ENCODE measurements at regions not wholly inside any gene's neighbourhood (a gene's known extent, or its start where the extent isn't known, plus 50 kb on each side); places are given as distances from the start of the nearest gene placed in this dataset.
"Not testable (repeated sequence)": the region's sequence is repeated elsewhere in the genome, so short reads cannot be mapped to it uniquely, and the experiment has no call there.

DNA sequence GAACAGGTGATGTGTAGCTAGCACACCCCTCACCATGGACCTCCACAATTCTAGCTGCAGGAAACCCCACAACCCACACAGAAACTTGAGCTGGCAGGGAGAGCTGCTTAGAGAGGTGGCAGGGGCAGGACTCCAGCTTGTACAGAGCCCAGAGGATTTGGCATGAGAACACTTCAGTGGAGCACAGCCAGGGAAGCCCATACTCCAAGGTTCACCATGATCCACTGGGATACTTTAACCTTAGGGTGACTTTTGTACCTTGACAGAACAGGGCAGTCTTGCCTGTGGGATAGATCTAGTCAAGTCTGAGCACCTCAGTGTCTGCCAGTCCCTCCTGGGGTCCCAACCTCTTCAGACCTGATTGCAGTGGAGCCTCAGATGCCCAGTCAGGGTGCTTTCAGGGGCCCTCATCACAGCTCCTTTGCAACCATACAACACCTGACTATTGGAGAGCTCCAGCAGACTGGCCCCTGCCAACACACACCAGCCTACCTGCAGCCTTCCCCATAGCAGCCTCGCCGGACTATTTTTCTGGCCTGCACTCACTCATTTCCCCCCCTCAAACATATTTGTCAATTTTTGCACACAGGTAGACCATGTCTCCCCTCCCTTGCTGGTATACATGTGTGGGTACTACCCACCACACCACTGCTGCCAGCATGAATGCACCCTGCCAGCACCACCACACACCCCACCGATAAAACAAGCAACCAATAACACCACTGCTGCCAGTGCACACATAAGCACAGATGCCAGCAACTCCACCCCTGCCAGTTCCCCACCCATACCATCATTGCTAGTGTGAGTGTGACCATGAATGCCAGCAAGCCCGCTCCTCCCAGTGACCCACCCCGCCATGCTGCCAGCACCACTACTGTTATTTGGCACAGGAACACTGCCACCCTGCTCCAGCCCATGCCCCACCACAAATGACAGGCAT is 56.0 kb upstream of the CDX4 start:
- H3K36me3 ChIP-seq (ENCODE audit: control insufficient read depth in 4 of 4, insufficient read depth in 4 of 4, low read length in 3 of 4): no peaks in the 10 kb centered on the region
- no peak for DNase-seq
- 78% methylated on average over 5 of the region's 5 CpGs for WGBS (ENCODE audit: insufficient coverage)
- H3K4me1 ChIP-seq (ENCODE audit: control extremely low read depth in 1 of 4, control insufficient read depth in 4 of 4, insufficient read depth in 4 of 4, low read length in 3 of 4): no peaks in the 10 kb centered on the region
- ChIA-PET CTCF (no interaction called here), POLR2A (no interaction called here)
- no peak overlapping the region for H3K4me3 ChIP-seq (ENCODE audit: control insufficient read depth in 1 of 7, extremely low read depth in 1 of 7, insufficient read depth in 4 of 7, low read depth in 2 of 7, low read length in 6 of 7)
- no peaks in the 10 kb centered on the region for H3K9me3 ChIP-seq (ENCODE audit: control extremely low read depth in 1 of 5, control insufficient read depth in 4 of 5, insufficient read depth in 2 of 5, low read depth in 1 of 5, low read length in 4 of 5)
- H3K27me3 ChIP-seq (replicated peaks in 2 of 5; ENCODE audit: control insufficient read depth in 4 of 5, insufficient read depth in 5 of 5, low read length in 4 of 5): no peaks in the 10 kb centered on the region
- H3K27ac ChIP-seq (ENCODE audit: insufficient read depth in 1 of 2, low read depth in 1 of 2, low read length in 2 of 2, poor library complexity in 1 of 2, severe bottlenecking in 2 of 2): no peak overlapping the region

DNA sequence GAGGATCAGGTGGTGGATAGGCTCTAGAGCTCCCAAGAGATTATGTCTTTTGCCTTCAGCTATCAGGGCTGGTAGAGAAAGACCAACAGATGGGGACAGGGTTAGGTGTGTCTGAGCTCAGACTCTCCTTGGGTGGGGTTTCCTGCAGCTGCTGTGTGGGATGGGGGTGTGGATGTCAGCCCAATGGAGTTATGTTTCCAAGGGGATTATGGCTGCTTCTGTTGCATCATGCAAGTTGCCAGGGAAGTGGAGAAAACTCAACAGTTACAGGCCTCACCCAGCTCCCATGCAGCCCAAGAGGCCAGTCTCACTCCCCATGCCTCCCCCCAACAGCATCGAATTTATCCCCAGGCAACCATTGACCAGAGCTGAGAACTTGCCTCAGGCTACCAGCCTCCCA is 80.2 kb upstream of the CDX4 start:
- no peaks in the 10 kb centered on the region for H3K36me3 ChIP-seq (ENCODE audit: control insufficient read depth in 4 of 4, insufficient read depth in 4 of 4, low read length in 3 of 4)
- H3K4me1 ChIP-seq (ENCODE audit: control extremely low read depth in 1 of 4, control insufficient read depth in 4 of 4, insufficient read depth in 4 of 4, low read length in 3 of 4): no peaks in the 10 kb centered on the region
- no peak overlapping the region for H3K4me3 ChIP-seq (ENCODE audit: control insufficient read depth in 1 of 7, extremely low read depth in 1 of 7, insufficient read depth in 4 of 7, low read depth in 2 of 7, low read length in 6 of 7)
- no peak overlapping the region for H3K27ac ChIP-seq (ENCODE audit: insufficient read depth in 1 of 2, low read depth in 1 of 2, low read length in 2 of 2, poor library complexity in 1 of 2, severe bottlenecking in 2 of 2)
- no peaks in the 10 kb centered on the region for H3K9me3 ChIP-seq (ENCODE audit: control extremely low read depth in 1 of 5, control insufficient read depth in 4 of 5, insufficient read depth in 2 of 5, low read depth in 1 of 5, low read length in 4 of 5)
- POLR2A ChIA-PET: no interaction called here
- no peaks in the 10 kb centered on the region for H3K27me3 ChIP-seq (replicated peaks in 2 of 5; ENCODE audit: control insufficient read depth in 4 of 5, insufficient read depth in 5 of 5, low read length in 4 of 5)
- CTCF ChIA-PET: no interaction called here
- no peak for DNase-seq
- WGBS (ENCODE audit: insufficient coverage): 33% methylated on average over 1 of the region's 1 CpG

DNA sequence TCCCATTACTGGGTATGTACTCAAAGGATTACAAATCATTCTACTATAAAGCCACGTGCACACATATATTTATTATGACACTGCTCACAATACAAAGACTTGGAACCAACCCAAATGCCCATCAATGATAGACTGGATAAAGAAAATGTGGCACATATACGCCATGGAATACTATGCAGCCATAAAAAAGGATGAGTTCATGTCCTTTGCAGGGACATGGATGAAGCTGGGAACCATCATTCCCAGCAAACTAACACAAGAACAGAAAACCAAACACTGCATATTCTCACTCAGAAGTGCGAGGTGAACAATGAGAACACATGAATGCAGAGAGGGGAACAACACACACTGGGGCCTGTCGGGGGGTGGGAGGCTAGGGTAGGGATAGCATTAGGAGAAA is 89.6 kb upstream of the CDX4 start:
- H3K27ac ChIP-seq (ENCODE audit: insufficient read depth in 1 of 2, low read depth in 1 of 2, low read length in 2 of 2, poor library complexity in 1 of 2, severe bottlenecking in 2 of 2); H3K27me3 ChIP-seq (replicated peaks in 2 of 5; ENCODE audit: control insufficient read depth in 4 of 5, insufficient read depth in 5 of 5, low read length in 4 of 5); H3K36me3 ChIP-seq (ENCODE audit: control insufficient read depth in 4 of 4, insufficient read depth in 4 of 4, low read length in 3 of 4); CTCF ChIA-PET; POLR2A ChIA-PET; H3K9me3 ChIP-seq (ENCODE audit: control extremely low read depth in 1 of 5, control insufficient read depth in 4 of 5, insufficient read depth in 2 of 5, low read depth in 1 of 5, low read length in 4 of 5); DNase-seq; H3K4me1 ChIP-seq (ENCODE audit: control extremely low read depth in 1 of 4, control insufficient read depth in 4 of 4, insufficient read depth in 4 of 4, low read length in 3 of 4); H3K4me3 ChIP-seq (ENCODE audit: control insufficient read depth in 1 of 7, extremely low read depth in 1 of 7, insufficient read depth in 4 of 7, low read depth in 2 of 7, low read length in 6 of 7): not testable (repeated sequence)
- WGBS (ENCODE audit: insufficient coverage): 100% methylated on average over 1 of the region's 4 CpGs

GRCh38 chrX:73348977-73349376 is 97.9 kb upstream of the CDX4 start:
- Histone ChIP-seq H3K27ac (ENCODE audit: insufficient read depth in 1 of 2, low read depth in 1 of 2, low read length in 2 of 2, poor library complexity in 1 of 2, severe bottlenecking in 2 of 2) (no peak overlapping the region), H3K36me3 (ENCODE audit: control insufficient read depth in 4 of 4, insufficient read depth in 4 of 4, low read length in 3 of 4) (no peaks in the 10 kb centered on the region), H3K9me3 (ENCODE audit: control extremely low read depth in 1 of 5, control insufficient read depth in 4 of 5, insufficient read depth in 2 of 5, low read depth in 1 of 5, low read length in 4 of 5) (no peaks in the 10 kb centered on the region), H3K27me3 (replicated peaks in 2 of 5; ENCODE audit: control insufficient read depth in 4 of 5, insufficient read depth in 5 of 5, low read length in 4 of 5) (no peaks in the 10 kb centered on the region), H3K4me3 (ENCODE audit: control insufficient read depth in 1 of 7, extremely low read depth in 1 of 7, insufficient read depth in 4 of 7, low read depth in 2 of 7, low read length in 6 of 7) (no peak overlapping the region), H3K4me1 (ENCODE audit: control extremely low read depth in 1 of 4, control insufficient read depth in 4 of 4, insufficient read depth in 4 of 4, low read length in 3 of 4) (no peaks in the 10 kb centered on the region)
- 50% methylated on average over 1 of the region's 1 CpG for WGBS (ENCODE audit: insufficient coverage)
- ChIA-PET CTCF (no interaction called here), POLR2A (no interaction called here)
- DNase-seq: no peak

DNA sequence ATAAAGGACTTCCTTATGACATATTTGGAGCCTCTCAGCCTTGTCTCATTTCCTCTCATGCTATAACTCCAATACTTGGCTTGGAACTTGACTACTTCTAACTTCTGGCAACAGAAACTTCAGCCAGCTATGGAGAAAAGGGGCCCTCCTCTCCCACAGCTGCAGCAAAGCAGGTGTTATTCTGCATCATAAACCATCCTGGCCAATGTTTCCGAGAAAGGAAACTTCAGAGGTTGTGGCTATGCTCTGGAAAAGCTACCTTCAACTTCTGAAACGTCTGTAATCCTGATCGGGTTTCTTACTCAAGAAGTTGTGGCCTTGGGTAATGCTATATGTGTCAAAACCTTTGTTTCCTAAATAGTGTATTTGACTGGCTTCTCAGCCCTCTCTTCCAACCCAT is 109.5 kb upstream of the CDX4 start:
- Histone ChIP-seq H3K27ac (ENCODE audit: insufficient read depth in 1 of 2, low read depth in 1 of 2, low read length in 2 of 2, poor library complexity in 1 of 2, severe bottlenecking in 2 of 2) (no peak overlapping the region), H3K27me3 (replicated peaks in 2 of 5; ENCODE audit: control insufficient read depth in 4 of 5, insufficient read depth in 5 of 5, low read length in 4 of 5) (no peaks in the 10 kb centered on the region), H3K9me3 (ENCODE audit: control extremely low read depth in 1 of 5, control insufficient read depth in 4 of 5, insufficient read depth in 2 of 5, low read depth in 1 of 5, low read length in 4 of 5) (peaks cover 0 to 14% (median 0%) of the 10 kb centered on the region in 5 experiments), H3K4me1 (ENCODE audit: control extremely low read depth in 1 of 4, control insufficient read depth in 4 of 4, insufficient read depth in 4 of 4, low read length in 3 of 4) (no peaks in the 10 kb centered on the region), H3K36me3 (ENCODE audit: control insufficient read depth in 4 of 4, insufficient read depth in 4 of 4, low read length in 3 of 4) (no peaks in the 10 kb centered on the region), H3K4me3 (ENCODE audit: control insufficient read depth in 1 of 7, extremely low read depth in 1 of 7, insufficient read depth in 4 of 7, low read depth in 2 of 7, low read length in 6 of 7) (no peak overlapping the region)
- DNase-seq: no peak
- POLR2A ChIA-PET: no interaction called here
- WGBS (ENCODE audit: insufficient coverage): 65% methylated on average over 2 of the region's 3 CpGs
- CTCF ChIA-PET: no interaction called here

GRCh38 chrX:73289039-73289438 is 74.4 kb upstream of the NAP1L2 start:
- ChIA-PET CTCF (interaction anchor here (0.7 kb wide), 1 partner anchor 727 kb away, joined by 3 read pairs; no protein-coding TSS in a partner anchor), POLR2A (no interaction called here)
- Histone ChIP-seq H3K27ac (ENCODE audit: insufficient read depth in 1 of 2, low read depth in 1 of 2, low read length in 2 of 2, poor library complexity in 1 of 2, severe bottlenecking in 2 of 2) (no peak overlapping the region), H3K4me1 (ENCODE audit: control extremely low read depth in 1 of 4, control insufficient read depth in 4 of 4, insufficient read depth in 4 of 4, low read length in 3 of 4) (no peaks in the 10 kb centered on the region), H3K9me3 (ENCODE audit: control extremely low read depth in 1 of 5, control insufficient read depth in 4 of 5, insufficient read depth in 2 of 5, low read depth in 1 of 5, low read length in 4 of 5) (peaks cover 0 to 2% (median 0%) of the 10 kb centered on the region in 5 experiments), H3K36me3 (ENCODE audit: control insufficient read depth in 4 of 4, insufficient read depth in 4 of 4, low read length in 3 of 4) (no peaks in the 10 kb centered on the region), H3K4me3 (ENCODE audit: control insufficient read depth in 1 of 7, extremely low read depth in 1 of 7, insufficient read depth in 4 of 7, low read depth in 2 of 7, low read length in 6 of 7) (no peak overlapping the region), H3K27me3 (replicated peaks in 2 of 5; ENCODE audit: control insufficient read depth in 4 of 5, insufficient read depth in 5 of 5, low read length in 4 of 5) (no peaks in the 10 kb centered on the region)
- DNase-seq: peak in 1 of 3 donors; percentile 1
- WGBS (ENCODE audit: insufficient coverage): 55% methylated on average over 5 of the region's 7 CpGs

DNA sequence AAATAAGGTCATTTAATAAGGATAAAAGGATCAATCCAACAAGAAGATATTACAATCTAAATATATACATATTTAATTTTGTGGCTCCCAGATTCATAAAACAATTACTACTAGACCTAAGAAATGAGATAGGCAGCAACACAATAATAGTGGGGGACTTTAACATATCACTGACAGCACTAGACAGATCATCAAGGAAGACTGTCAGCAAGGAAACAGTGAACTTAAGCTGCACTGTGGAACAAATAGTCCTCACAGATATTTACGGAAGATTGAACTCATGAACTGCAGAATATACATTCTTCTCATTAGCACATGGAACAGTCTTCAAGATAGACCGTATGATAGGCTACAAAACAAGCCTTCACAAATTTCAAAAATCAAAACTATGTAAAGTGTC is 56.1 kb upstream of the NAP1L2 start:
- no CpG with 5 or more reads among the region's 2 CpGs for WGBS (ENCODE audit: insufficient coverage)
- CTCF ChIA-PET: no interaction called here
- no peaks in the 10 kb centered on the region for H3K36me3 ChIP-seq (ENCODE audit: control insufficient read depth in 4 of 4, insufficient read depth in 4 of 4, low read length in 3 of 4)

More for the DNA sequence above, 56.1 kb upstream of the NAP1L2 start:
- Histone ChIP-seq H3K27me3 (replicated peaks in 2 of 5; ENCODE audit: control insufficient read depth in 4 of 5, insufficient read depth in 5 of 5, low read length in 4 of 5) (peaks cover 0 to 10% (median 2%) of the 10 kb centered on the region in 5 experiments), H3K4me3 (ENCODE audit: control insufficient read depth in 1 of 7, extremely low read depth in 1 of 7, insufficient read depth in 4 of 7, low read depth in 2 of 7, low read length in 6 of 7) (no peak overlapping the region), H3K4me1 (ENCODE audit: control extremely low read depth in 1 of 4, control insufficient read depth in 4 of 4, insufficient read depth in 4 of 4, low read length in 3 of 4) (no peaks in the 10 kb centered on the region), H3K9me3 (ENCODE audit: control extremely low read depth in 1 of 5, control insufficient read depth in 4 of 5, insufficient read depth in 2 of 5, low read depth in 1 of 5, low read length in 4 of 5) (no peaks in the 10 kb centered on the region), H3K27ac (ENCODE audit: insufficient read depth in 1 of 2, low read depth in 1 of 2, low read length in 2 of 2, poor library complexity in 1 of 2, severe bottlenecking in 2 of 2) (no peak overlapping the region)
- DNase-seq: no peak
- POLR2A ChIA-PET: no interaction called here

Measured in common myeloid progenitor, CD34-positive (primary cell).